OCI-LY1 (cell line): ENCODE measurements at regions not wholly inside any gene's neighbourhood (a gene's known extent, or its start where the extent isn't known, plus 50 kb on each side); places are given as distances from the start of the nearest gene placed in this dataset.

ENCODE experiments used
- H2AFZ ChIP-seq: fragments of 200-600 bp; sonication (generic), shearing (Covaris generic); 2 replicates; pipeline ENCODE4 v1.6.0; 2014; ENCODE audit warnings: antibody characterized with exemption, mild to moderate bottlenecking, low read length
- H3F3A ChIP-seq: fragments of 200-600 bp; sonication (generic), shearing (Covaris generic); 2 replicates; pipeline ENCODE4 v1.6.0; 2014; ENCODE audit warnings: mild to moderate bottlenecking, antibody characterized with exemption, low read length, moderate library complexity; ENCODE audit not compliant: insufficient read depth
- H3K27ac ChIP-seq: fragments of 200-600 bp; sonication (generic); 2 replicates; pipeline ENCODE4 v1.5.1; 2014; ENCODE audit warnings: low read length, mixed run types, mild to moderate bottlenecking, low read depth; ENCODE audit not compliant: poor library complexity, severe bottlenecking
- H3K27me3 ChIP-seq: fragments of 200-600 bp; sonication (generic); 2 replicates; pipeline ENCODE4 v1.6.0; 2014; ENCODE audit warnings: antibody characterized with exemption, mild to moderate bottlenecking, low read length, moderate library complexity; ENCODE audit not compliant: insufficient read depth
- H3K36me3 ChIP-seq: fragments of 200-600 bp; sonication (generic); 2 replicates; pipeline ENCODE4 v1.6.1; 2014; ENCODE audit warnings: mild to moderate bottlenecking, antibody characterized with exemption, low read length, moderate library complexity, mixed read lengths; ENCODE audit not compliant: insufficient read depth
- H3K4me1 ChIP-seq: fragments of 200-600 bp; sonication (generic); 2 replicates; pipeline ENCODE4 v1.5.1; 2014; ENCODE audit warnings: mild to moderate bottlenecking, low read length, moderate library complexity; ENCODE audit not compliant: insufficient read depth, severe bottlenecking
- H3K4me2 ChIP-seq: fragments of 200-600 bp; sonication (generic), shearing (Covaris generic); 2 replicates; pipeline ENCODE4 v1.6.1; 2014; ENCODE audit warnings: low read length
- H3K4me3 ChIP-seq: fragments of 200-600 bp; sonication (generic); 2 replicates; pipeline ENCODE4 v1.5.1; 2014; ENCODE audit warnings: low read length, low read depth, mild to moderate bottlenecking, mixed read lengths; ENCODE audit not compliant: poor library complexity, severe bottlenecking
- H3K79me2 ChIP-seq: fragments of 200-600 bp; shearing (Covaris generic); 2 replicates; pipeline ENCODE4 v1.6.1; 2016; ENCODE audit warnings: mixed run types, low read length, mixed read lengths; ENCODE audit not compliant: insufficient read depth
- H3K9ac ChIP-seq: fragments of 200-600 bp; sonication (generic), shearing (Covaris generic); 2 replicates; pipeline ENCODE4 v1.6.1; 2014; ENCODE audit warnings: mild to moderate bottlenecking, low read length, mixed read lengths
- H3K9me2 ChIP-seq: fragments of 200-600 bp; sonication (generic), shearing (Covaris generic); 2 replicates; pipeline ENCODE4 v1.6.1; 2014; ENCODE audit warnings: low read depth, mild to moderate bottlenecking, low read length, mixed read lengths
- H3K9me3 ChIP-seq: fragments of 200-600 bp; shearing (Covaris generic); 2 replicates; pipeline ENCODE4 v1.6.1; 2014; ENCODE audit warnings: low read length, mixed read lengths
- H4K20me1 ChIP-seq: fragments of 200-600 bp; sonication (generic), shearing (Covaris generic); 2 replicates; pipeline ENCODE4 v1.6.0; 2016; ENCODE audit warnings: mild to moderate bottlenecking, low read length; ENCODE audit not compliant: insufficient read depth
- EZH2 ChIP-seq: fragments of 200-600 bp; sonication (generic), shearing (Covaris generic); IDR thresholded peaks from 2 replicates; pipeline ENCODE4 v1.8.0; 2017; ENCODE audit warnings: borderline replicate concordance, mixed run types, mild to moderate bottlenecking, antibody characterized with exemption, low read length, moderate library complexity, mixed read lengths
- TF ChIP-seq, protein P1 (sequence below): fragments of 200-600 bp; sonication (generic), shearing (Covaris generic); IDR thresholded peaks from 2 replicates; pipeline ENCODE4 v1.5.1; 2017; ENCODE audit warnings: mild to moderate bottlenecking, antibody characterized with exemption, low read length, moderate library complexity, mixed read lengths

DNA sequence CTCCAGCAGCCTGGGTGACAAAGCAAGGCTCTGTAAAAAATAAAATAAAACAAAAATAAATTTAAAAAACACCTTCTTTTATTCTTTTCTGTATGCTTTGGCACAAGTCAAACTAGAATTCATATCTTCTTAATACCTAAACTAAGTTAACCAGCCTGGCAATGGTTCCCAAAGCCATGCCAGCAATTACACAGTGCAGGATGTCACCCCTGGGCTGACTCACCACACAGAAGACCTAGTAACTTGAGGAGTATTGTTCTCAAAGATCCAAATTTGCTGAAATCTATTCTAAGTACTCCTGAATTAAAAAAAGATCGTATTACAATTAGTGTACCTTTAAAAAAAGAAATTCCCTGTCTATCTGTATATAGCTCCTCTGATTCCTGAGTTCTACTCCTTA is 162.7 kb upstream of the SGK1 start:
- Histone ChIP-seq H3K4me1 (no peaks in the 10 kb centered on the region), H3K9me3 (no peaks in the 10 kb centered on the region), H3K79me2 (no peaks in the 10 kb centered on the region), H4K20me1 (no peaks in the 10 kb centered on the region), H2AFZ (no peak overlapping the region), H3K9ac (no peak overlapping the region), H3F3A (no peaks in the 10 kb centered on the region), H3K4me2 (no peak overlapping the region), H3K4me3 (no peak overlapping the region), H3K27me3 (no peaks in the 10 kb centered on the region), H3K36me3 (no peaks in the 10 kb centered on the region), H3K9me2 (no peaks in the 10 kb centered on the region), H3K27ac (no peak overlapping the region)
- TF ChIP-seq, protein P1, sequence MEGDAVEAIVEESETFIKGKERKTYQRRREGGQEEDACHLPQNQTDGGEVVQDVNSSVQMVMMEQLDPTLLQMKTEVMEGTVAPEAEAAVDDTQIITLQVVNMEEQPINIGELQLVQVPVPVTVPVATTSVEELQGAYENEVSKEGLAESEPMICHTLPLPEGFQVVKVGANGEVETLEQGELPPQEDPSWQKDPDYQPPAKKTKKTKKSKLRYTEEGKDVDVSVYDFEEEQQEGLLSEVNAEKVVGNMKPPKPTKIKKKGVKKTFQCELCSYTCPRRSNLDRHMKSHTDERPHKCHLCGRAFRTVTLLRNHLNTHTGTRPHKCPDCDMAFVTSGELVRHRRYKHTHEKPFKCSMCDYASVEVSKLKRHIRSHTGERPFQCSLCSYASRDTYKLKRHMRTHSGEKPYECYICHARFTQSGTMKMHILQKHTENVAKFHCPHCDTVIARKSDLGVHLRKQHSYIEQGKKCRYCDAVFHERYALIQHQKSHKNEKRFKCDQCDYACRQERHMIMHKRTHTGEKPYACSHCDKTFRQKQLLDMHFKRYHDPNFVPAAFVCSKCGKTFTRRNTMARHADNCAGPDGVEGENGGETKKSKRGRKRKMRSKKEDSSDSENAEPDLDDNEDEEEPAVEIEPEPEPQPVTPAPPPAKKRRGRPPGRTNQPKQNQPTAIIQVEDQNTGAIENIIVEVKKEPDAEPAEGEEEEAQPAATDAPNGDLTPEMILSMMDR, result no peak
- TF ChIP-seq EZH2, result no peak

- Histone ChIP-seq H3K4me2 (no peak overlapping the region), H3K79me2 (no peaks in the 10 kb centered on the region), H3K27ac (no peak overlapping the region), H4K20me1 (no peaks in the 10 kb centered on the region), H3K9ac (no peak overlapping the region), H3K9me3 (no peaks in the 10 kb centered on the region), H2AFZ (no peak overlapping the region), H3F3A (no peaks in the 10 kb centered on the region), H3K36me3 (no peaks in the 10 kb centered on the region), H3K4me1 (no peaks in the 10 kb centered on the region), H3K27me3 (no peaks in the 10 kb centered on the region), H3K9me2 (no peaks in the 10 kb centered on the region), H3K4me3 (no peak overlapping the region)
- TF ChIP-seq, protein P1, result no peak
- no peak for TF ChIP-seq EZH2
Measured at GRCh38 chr6:134478764-134479399, 161.0 kb upstream of the SGK1 start.

DNA sequence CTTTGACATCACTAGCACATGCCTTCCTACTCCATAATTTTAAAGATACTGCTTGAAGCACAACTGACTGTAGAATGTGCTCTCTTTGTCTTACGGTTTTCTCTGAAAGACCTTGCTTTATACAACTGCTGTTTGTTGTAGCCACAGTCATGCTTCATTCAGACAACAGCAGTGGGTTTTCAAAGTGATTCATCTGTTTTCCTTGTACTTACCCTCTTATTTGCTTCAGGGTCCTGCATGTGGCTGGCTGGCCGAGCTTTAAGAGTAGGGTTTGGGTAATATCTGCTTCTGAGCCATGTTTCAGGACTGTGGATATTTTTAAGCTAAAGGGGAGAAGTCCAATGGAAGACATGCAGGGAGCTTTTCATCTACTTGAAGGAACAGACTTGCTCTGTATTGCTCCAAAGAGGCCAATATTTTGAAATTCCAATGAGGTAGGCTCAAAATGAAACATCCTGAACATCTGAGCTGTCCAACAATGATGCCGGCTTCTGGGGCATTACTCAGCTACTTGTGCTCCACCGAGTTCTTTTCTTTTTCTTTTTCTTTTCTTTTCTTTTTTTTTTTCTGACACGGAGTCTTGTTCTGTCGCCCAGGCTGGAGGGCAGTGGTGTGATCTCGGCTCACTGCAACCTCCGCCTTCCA is 160.2 kb upstream of the SGK1 start:
- H3K27me3 ChIP-seq, result no peaks in the 10 kb centered on the region
- no peaks in the 10 kb centered on the region for H3K79me2 ChIP-seq
- TF ChIP-seq, protein P1, result no peak
- TF ChIP-seq EZH2, result no peak
- no peaks in the 10 kb centered on the region for H4K20me1 ChIP-seq
- H3F3A ChIP-seq, result no peaks in the 10 kb centered on the region
- no peaks in the 10 kb centered on the region for H3K4me1 ChIP-seq
- H3K4me2 ChIP-seq, result no peak overlapping the region
- no peak overlapping the region for H2AFZ ChIP-seq
- H3K36me3 ChIP-seq, result no peaks in the 10 kb centered on the region
- no peaks in the 10 kb centered on the region; the same call in 1 of the 2 replicates for H3K9me2 ChIP-seq
- no peak overlapping the region for H3K9ac ChIP-seq
- no peaks in the 10 kb centered on the region for H3K9me3 ChIP-seq
- H3K27ac ChIP-seq, result no peak overlapping the region
- no peak overlapping the region for H3K4me3 ChIP-seq
